CD4-positive, alpha-beta T cell treated with Interleukin-10 for 1 hour (primary cell): ENCODE measurements at regions not wholly inside any gene's neighbourhood (a gene's known extent, or its start where the extent isn't known, plus 50 kb on each side); places are given as distances from the start of the nearest gene placed in this dataset.
"Not testable (repeated sequence)": the region's sequence is repeated elsewhere in the genome, so short reads cannot be mapped to it uniquely, and the experiment has no call there.

ENCODE experiments used
- DNase-seq: peaks from one replicate; pipeline ENCODE4 v3.0.0-alpha.2; 2020

DNA sequence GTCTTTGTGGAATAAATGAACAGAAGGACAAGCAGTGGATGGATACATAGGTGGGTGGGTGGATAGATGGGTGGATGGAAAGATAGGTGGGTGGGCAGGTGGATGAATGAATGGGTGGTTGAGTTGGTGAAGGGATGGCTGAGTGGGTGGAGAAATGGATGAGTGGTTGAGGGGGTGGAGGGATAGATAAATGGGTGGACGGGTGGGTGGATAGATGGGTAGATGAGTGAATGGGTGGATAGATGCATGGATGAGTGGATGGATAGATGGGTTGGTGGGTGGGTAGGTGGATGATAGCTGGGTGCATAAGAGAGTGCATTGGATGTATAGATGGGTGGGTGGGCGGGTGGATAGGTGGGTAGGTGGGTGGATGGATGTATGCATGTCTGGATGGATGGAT lies 63.5 kb downstream of the UNC93B1 start:
- DNase-seq = not testable (repeated sequence)

DNA sequence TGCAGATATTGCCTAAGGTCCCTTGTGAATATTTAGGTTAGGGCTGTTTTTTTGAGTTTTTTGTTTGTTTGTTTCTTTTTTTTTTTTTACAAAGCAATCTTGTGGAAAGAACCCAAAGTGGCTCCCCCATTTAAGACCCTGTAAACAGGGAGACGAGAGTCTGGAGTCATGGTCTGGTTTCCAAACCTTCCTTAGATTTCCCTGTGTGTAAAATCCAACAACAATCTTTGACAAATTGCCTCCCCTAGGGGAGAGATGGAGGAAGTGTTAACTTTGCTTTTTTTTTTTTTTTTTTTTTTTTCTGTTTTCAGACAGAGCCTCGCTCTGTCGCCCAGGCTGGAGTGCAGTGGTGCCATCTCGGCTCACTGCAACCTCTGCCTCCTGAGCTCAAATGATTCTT lies 64.9 kb downstream of the UNC93B1 start:
- not testable (repeated sequence) for DNase-seq

- DNase-seq = not testable (repeated sequence)
Observed at GRCh38 chr11:67938371-67938770, 65.5 kb downstream of the UNC93B1 start.

GRCh38 chr11:67923565-67923964 lies 80.3 kb downstream of the UNC93B1 start:
- DNase-seq = not testable (repeated sequence)

DNA sequence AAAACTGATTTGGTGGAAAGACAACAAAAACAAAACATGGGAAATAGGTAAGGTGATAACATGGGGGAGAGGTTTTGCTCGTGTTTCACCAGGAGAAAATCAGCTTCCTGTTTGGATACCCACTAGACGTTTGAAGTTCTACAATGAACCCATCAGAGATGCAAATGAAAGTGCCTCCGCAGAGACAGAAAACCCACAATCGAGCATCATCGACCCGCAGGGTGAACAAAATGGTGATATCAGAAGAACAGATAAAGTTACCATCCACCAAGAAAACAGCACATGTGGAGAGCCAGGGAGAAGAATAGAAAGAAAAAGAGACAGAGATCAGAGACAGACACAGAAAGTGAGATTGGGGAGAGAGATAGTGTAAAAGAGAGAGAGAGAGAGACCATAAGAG lies 83.4 kb downstream of the UNC93B1 start:
- peak; percentile 24 for DNase-seq

GRCh38 chr11:67912184-67912583 lies 91.7 kb downstream of the UNC93B1 start:
- not testable (repeated sequence) for DNase-seq

GRCh38 chr11:67911211-67911610 lies 92.7 kb downstream of the UNC93B1 start:
- not testable (repeated sequence) for DNase-seq

GRCh38 chr11:67910803-67911202 lies 93.1 kb downstream of the UNC93B1 start:
- DNase-seq = not testable (repeated sequence)

GRCh38 chr11:67906969-67907368 lies 96.9 kb downstream of the UNC93B1 start:
- DNase-seq = not testable (repeated sequence)

DNA sequence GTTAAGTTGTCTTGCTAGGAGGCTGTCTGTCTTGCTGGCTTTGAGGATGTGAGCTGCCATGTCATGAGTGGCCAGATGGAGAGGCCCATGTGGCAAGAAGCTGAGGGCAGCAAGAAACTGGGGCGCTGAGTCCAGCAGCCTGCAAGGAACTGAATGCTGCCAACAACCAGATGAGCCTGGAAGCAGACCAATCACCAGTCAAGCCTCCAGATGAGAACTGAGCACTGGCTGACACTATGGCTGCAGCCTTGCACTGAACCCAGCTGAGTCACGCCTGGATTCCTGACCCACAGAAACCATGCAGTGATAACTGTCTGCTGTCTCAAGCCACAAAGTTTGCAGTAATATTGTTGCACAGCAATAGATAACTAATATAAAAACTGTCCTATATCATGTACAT lies 104.4 kb downstream of the UNC93B1 start:
- not testable (repeated sequence) for DNase-seq

DNA sequence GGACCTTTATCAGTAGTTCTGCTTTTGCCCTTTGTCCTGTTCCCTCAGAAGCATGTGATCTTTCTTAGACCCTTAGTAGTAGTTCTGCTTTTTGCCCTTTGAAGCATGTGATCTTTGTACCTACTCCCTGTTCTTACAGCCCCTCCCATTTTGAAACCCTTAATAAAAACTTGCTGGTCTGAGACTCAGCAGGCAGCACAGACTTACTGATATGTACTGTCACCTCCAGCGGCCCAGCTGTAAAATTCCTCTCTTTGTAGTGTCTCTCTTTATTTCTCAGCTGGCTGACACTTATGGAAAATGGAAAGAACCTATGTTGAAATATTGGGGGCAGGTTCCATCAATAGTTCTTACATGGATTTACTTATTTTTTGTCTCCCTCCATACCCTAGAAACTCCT lies 110.4 kb downstream of the UNC93B1 start:
- not testable (repeated sequence) for DNase-seq

DNA sequence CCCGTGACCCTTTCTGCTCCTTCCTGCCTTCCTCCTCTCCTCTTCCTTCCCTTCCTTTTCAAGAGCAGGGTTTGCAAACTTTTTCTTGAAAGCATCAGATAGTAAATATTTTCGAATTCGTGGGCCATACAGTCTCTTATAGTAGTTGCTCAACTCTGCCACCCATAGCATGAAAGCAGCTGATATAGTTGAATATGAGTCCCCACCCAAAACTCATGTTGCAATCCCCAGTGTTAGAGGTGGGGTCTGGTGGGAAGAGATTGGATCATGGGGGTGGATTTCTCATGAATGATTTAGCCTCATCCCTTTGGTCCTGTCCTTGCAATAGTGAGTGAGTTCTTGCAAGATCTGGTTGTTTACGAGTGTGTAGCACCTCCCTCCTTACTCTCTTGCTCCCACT lies 114.3 kb downstream of the UNC93B1 start:
- not testable (repeated sequence) for DNase-seq

GRCh38 chr11:67888056-67888455 lies 115.8 kb downstream of the UNC93B1 start:
- DNase-seq = peak; percentile 57

- not testable (repeated sequence) for DNase-seq
Observed at GRCh38 chr11:67886672-67887071, 117.2 kb downstream of the UNC93B1 start.

- DNase-seq = not testable (repeated sequence)
Observed at GRCh38 chr11:67886207-67886606, 117.7 kb downstream of the UNC93B1 start.

- DNase-seq = not testable (repeated sequence)
Observed at GRCh38 chr11:67885574-67885973, 118.3 kb downstream of the UNC93B1 start.

DNA sequence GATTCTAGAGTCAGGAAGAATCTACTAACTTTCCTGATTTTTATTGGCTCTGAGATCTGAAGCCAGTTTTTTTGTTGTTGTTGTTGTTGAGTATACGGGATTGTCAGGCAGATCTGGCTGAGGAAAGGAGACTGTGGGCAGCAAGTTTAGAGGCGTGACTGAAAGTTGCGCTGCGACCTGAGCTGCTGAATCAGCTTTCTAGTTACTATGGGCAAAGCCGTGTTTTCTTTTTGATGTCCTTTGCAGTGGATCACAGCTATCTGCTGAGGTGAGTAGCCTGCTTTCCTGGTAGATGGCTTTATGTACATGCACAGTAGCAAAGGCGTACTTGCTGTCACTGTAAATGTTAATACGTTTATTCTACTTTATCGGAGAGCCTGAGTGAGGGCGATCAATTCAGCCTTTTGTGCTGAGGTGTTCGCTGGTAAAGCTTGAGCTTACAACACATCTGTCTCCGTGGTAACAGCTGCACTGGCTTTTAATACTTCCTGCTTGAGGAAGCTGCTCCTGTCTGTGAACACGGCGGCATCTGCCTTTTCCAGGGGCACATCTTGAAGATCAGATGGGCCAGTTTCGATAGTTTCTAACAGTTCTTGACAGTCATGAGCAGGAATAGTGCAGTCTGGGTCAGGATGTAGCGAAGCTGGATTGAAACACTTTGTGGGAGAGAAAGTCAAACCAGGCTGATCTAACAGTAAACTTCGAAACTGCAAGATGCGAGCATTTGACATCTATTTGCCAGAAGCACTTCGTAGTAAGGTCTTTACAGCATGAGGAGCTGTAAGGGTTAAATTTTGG lies 118.9 kb downstream of the UNC93B1 start:
- peak; percentile 62 for DNase-seq

GRCh38 chr11:67884073-67884757 lies 119.7 kb downstream of the UNC93B1 start:
- peak; percentile 44 for DNase-seq

GRCh38 chr11:67882304-67882703 lies 121.6 kb downstream of the UNC93B1 start:
- not testable (repeated sequence) for DNase-seq

GRCh38 chr11:67881836-67882235 lies 122.1 kb downstream of the UNC93B1 start:
- not testable (repeated sequence) for DNase-seq

GRCh38 chr11:67880594-67881196 lies 123.2 kb downstream of the UNC93B1 start:
- not testable (repeated sequence) for DNase-seq

- not testable (repeated sequence) for DNase-seq
Observed at GRCh38 chr11:67878666-67879065, 125.2 kb downstream of the UNC93B1 start.

DNA sequence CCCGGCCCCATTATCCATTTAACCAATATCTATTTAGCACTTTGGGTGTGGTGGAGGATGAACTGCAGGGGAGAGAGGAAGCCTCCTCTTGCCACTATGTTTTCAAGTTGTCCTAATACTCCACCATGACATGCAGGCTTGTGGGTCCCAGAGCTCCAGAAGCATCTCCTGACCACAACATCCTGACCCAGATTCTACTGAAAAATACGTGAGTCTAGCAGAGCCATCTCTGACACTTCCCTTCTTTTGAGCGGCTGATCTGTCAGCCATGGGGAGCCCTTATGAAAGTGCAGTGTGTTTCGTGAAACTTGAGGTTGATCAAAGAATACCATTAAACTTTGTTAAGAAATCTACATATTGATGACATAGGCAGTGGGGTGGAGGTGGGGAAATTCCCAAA lies 126.6 kb downstream of the UNC93B1 start:
- peak; percentile 30 for DNase-seq

- DNase-seq = not testable (repeated sequence)
Observed at GRCh38 chr11:67873223-67873622, 130.7 kb downstream of the UNC93B1 start.
